ELR (cell line): ENCODE measurements at regions not wholly inside any gene's neighbourhood (a gene's known extent, or its start where the extent isn't known, plus 50 kb on each side); places are given as distances from the start of the nearest gene placed in this dataset.
A peak's percentile ranks its signal among the peaks of the same experiment; 100 is the strongest.
"Not testable (repeated sequence)": the region's sequence is repeated elsewhere in the genome, so short reads cannot be mapped to it uniquely, and the experiment has no call there.

ENCODE experiments used
- DNase-seq: peaks from one replicate; pipeline ENCODE4 v3.0.0-alpha.2; 2015; ENCODE audit warnings: low read depth

- DNase-seq: no peak
Observed at GRCh38 chr4:186814535-186815070, 90.9 kb upstream of the FAT1 start.

- no peak for DNase-seq
Observed at GRCh38 chr4:186819342-186820086, 95.9 kb upstream of the FAT1 start.

GRCh38 chr4:186820391-186820891, 96.8 kb upstream of the FAT1 start:
- peak; percentile 24 for DNase-seq

- no peak for DNase-seq
Observed at GRCh38 chr4:186823989-186824388, 100.3 kb upstream of the FAT1 start.

GRCh38 chr4:186825069-186825468, 101.4 kb upstream of the FAT1 start:
- DNase-seq: no peak

GRCh38 chr4:186826006-186826405, 102.3 kb upstream of the FAT1 start:
- no peak for DNase-seq

- no peak for DNase-seq
Observed at GRCh38 chr4:186826846-186827533, 103.3 kb upstream of the FAT1 start.

- DNase-seq: peak; percentile 30
Observed at GRCh38 chr4:186827534-186827897, 103.9 kb upstream of the FAT1 start.

GRCh38 chr4:186829097-186829496, 105.4 kb upstream of the FAT1 start:
- no peak for DNase-seq

GRCh38 chr4:186829740-186830449, 106.2 kb upstream of the FAT1 start:
- DNase-seq: peak; percentile 82

- DNase-seq: peak; percentile 32
Observed at GRCh38 chr4:186831574-186831973, 107.9 kb upstream of the FAT1 start.

- no peak for DNase-seq
Observed at GRCh38 chr4:186832906-186833305, 109.2 kb upstream of the FAT1 start.

- DNase-seq: not testable (repeated sequence)
Observed at GRCh38 chr4:186837463-186837862, 113.8 kb upstream of the FAT1 start.

GRCh38 chr4:186838295-186838694, 114.6 kb upstream of the FAT1 start:
- DNase-seq: no peak

- DNase-seq: peak; percentile 81
Observed at GRCh38 chr4:186839122-186840037, 115.7 kb upstream of the FAT1 start.

GRCh38 chr4:186840222-186840701, 116.6 kb upstream of the FAT1 start:
- no peak for DNase-seq

GRCh38 chr4:186840771-186841301, 117.2 kb upstream of the FAT1 start:
- no peak for DNase-seq

- peak; percentile 61 for DNase-seq
Observed at GRCh38 chr4:186844059-186844681, 120.5 kb upstream of the FAT1 start.

- peak; percentile 86 for DNase-seq
Observed at GRCh38 chr4:186845137-186845842, 121.6 kb upstream of the FAT1 start.

GRCh38 chr4:186846426-186846825, 122.8 kb upstream of the FAT1 start:
- DNase-seq: no peak
